GM12878 (cell line): ENCODE measurements at regions not wholly inside any gene's neighbourhood (a gene's known extent, or its start where the extent isn't known, plus 50 kb on each side); places are given as distances from the start of the nearest gene placed in this dataset.

ENCODE experiments used
- ATAC-seq: fragments of 200-7000 bp; cut with Tn5 transposase; 3 replicates; pipeline ENCODE4 v1.9.1; 2020; ENCODE audit warnings: mild to moderate bottlenecking, moderate library complexity
- BruUV-seq: library from RNA; stranded (reverse); fragments of 400-500 nt; replicated peaks from 2 replicates; lab custom pipeline; 2021; lab: Mats Ljungman, UMichigan
- CTCF ChIA-PET: fragments of 300-600 bp; sonication (Branson Sonifier 250); formaldehyde crosslinking; extraction: SDS; loops from one replicate; lab custom pipeline; 2021; ENCODE audit warnings: inconsistent platforms; lab: Yijun Ruan, JAX
- POLR2A ChIA-PET: fragments of 350-600 bp; formaldehyde crosslinking; extraction: SDS; loops from one replicate; lab custom pipeline; 2021; ENCODE audit warnings: inconsistent platforms; lab: Charles Lee
- RAD21 ChIA-PET: fragments of 300-600 bp; sonication (Branson Sonifier 250); formaldehyde crosslinking; loops from one replicate; lab custom pipeline; 2023; ENCODE audit warnings: antibody characterized with exemption; ENCODE audit not compliant: unreplicated experiment; lab: Charles Lee
- SMC1A ChIA-PET: fragments of 300-600 bp; sonication (Branson Sonifier 250); formaldehyde crosslinking; loops from one replicate; lab custom pipeline; 2023; ENCODE audit not compliant: unreplicated experiment, uncharacterized antibody; lab: Charles Lee
- DNase-seq: peaks from one replicate; pipeline ENCODE4 v3.0.0-alpha.2; 2011; ENCODE audit warnings: low read depth, low spot score
- FAIRE-seq: peaks from 3 replicates; lab custom pipeline; 2011; peaks lifted over from hg19 to GRCh38; lab: Jason Lieb, UNC
- H2AFZ ChIP-seq: 2 replicates; pipeline ENCODE4 v1.6.0; 2011; ENCODE audit warnings: low read depth, low read length, control low read depth; ENCODE audit not compliant: control insufficient read depth
- H3K27ac ChIP-seq: 2 replicates; pipeline ENCODE4 v1.5.1; 2011; ENCODE audit warnings: control low read depth; ENCODE audit not compliant: control insufficient read depth, insufficient read depth
- H3K27me3 ChIP-seq, 2 experiments: replicated peaks in 1 of 2; 2 replicates each; pipeline versions ENCODE4 v1.6.0 to v1.6.1; 2011; ENCODE audit warnings: low read length in 1 of 2; ENCODE audit not compliant: control insufficient read depth in 2 of 2, insufficient read depth in 2 of 2
- H3K36me3 ChIP-seq, 2 experiments: 2 replicates each; pipeline ENCODE4 v1.5.1; 2011; ENCODE audit warnings: low read length in 1 of 2; ENCODE audit not compliant: control insufficient read depth in 2 of 2, insufficient read depth in 2 of 2
- H3K4me1 ChIP-seq: 2 replicates; pipeline ENCODE4 v1.6.1; 2011; ENCODE audit warnings: mild to moderate bottlenecking, low read length, moderate library complexity, mixed read lengths; ENCODE audit not compliant: control insufficient read depth, insufficient read depth
- H3K4me2 ChIP-seq: 2 replicates; pipeline ENCODE4 v1.6.0; 2011; ENCODE audit warnings: control low read depth; ENCODE audit not compliant: control insufficient read depth, insufficient read depth
- H3K4me3 ChIP-seq: fragments of 200-600 bp; sonication (generic); 2 replicates; pipeline ENCODE4 v1.5.1; 2016
- H3K79me2 ChIP-seq: 2 replicates; pipeline ENCODE4 v1.6.0; 2011; ENCODE audit warnings: low read length; ENCODE audit not compliant: control insufficient read depth, insufficient read depth
- H3K9ac ChIP-seq: 2 replicates; pipeline ENCODE4 v1.8.0; 2011; ENCODE audit warnings: low read length, control low read depth, mixed read lengths; ENCODE audit not compliant: control insufficient read depth, insufficient read depth
- H3K9me3 ChIP-seq: replicated peaks from 3 replicates; pipeline ENCODE4 v1.5.1; 2011; ENCODE audit warnings: mild to moderate bottlenecking, low read length; ENCODE audit not compliant: control insufficient read depth, insufficient read depth
- H4K20me1 ChIP-seq: 2 replicates; pipeline ENCODE4 v1.6.0; 2011; ENCODE audit not compliant: control insufficient read depth, insufficient read depth
- PML ChIP-seq: IDR thresholded peaks from 2 replicates; pipeline ENCODE4 v1.6.1; 2012; ENCODE audit warnings: low read length, inconsistent platforms
- POLR2AphosphoS5 ChIP-seq: IDR thresholded peaks from 2 replicates; pipeline ENCODE4 v1.6.1; 2011; ENCODE audit warnings: mild to moderate bottlenecking, low read length, inconsistent platforms
- ZNF592 ChIP-seq: fragments of 450-650 bp; IDR thresholded peaks from 2 replicates; pipeline ENCODE4 v1.6.1; 2017; ENCODE audit warnings: mild to moderate bottlenecking, moderate library complexity
- WGBS: methylation state at CpG from one replicate; pipeline ENCODE4 v1.1.6; 2016; ENCODE audit warnings: low lambda C conversion rate; ENCODE audit not compliant: insufficient replicate concordance, insufficient coverage; ENCODE audit errors: missing lambda C conversion rate; 5-methylcytosine and 5-hydroxymethylcytosine counted together
- in situ Hi-C: fragments of 300-500 bp; cut with MboI; formaldehyde crosslinking; loops from 9 replicates; pipeline ENCODE4 v1.14.3; 2018; ENCODE audit warnings: mixed read lengths
- intact Hi-C: fragments of 100-400 bp; cut with micrococcal nuclease; formaldehyde crosslinking; loops from one replicate; pipeline ENCODE4 v1.14.2; 2022; ENCODE audit not compliant: unreplicated experiment

- TF ChIP-seq POLR2AphosphoS5 (no peak), ZNF592 (no peak)
Measured at GRCh38 chr7:51785876-51786275, 469.3 kb upstream of the COBL start (continued).

- SMC1A ChIA-PET = interaction anchor here (0.7 kb wide), 1 partner anchor 44 kb away, joined by 3 read pairs; no protein-coding TSS in a partner anchor
- no peaks in the 10 kb centered on the region for H4K20me1 ChIP-seq
- CTCF ChIA-PET = no interaction called here
- RAD21 ChIA-PET = no interaction called here
- in situ Hi-C loops = no loop called here
- H3K27ac ChIP-seq = no peak overlapping the region
- FAIRE-seq = no peak
- 0% methylated on average over 4 of the region's 4 CpGs for WGBS
- POLR2A ChIA-PET = no interaction called here
- no peaks in the 10 kb centered on the region for H3K36me3 ChIP-seq
- no peaks in the 10 kb centered on the region for H3K4me1 ChIP-seq
- intact Hi-C loops = no loop called here
- no peak for DNase-seq
- ATAC-seq = no peak
- BruUV-seq = no TSS peak
- H3K9me3 ChIP-seq = no peaks in the 10 kb centered on the region
- H2AFZ ChIP-seq = no peak overlapping the region
- H3K79me2 ChIP-seq = no peaks in the 10 kb centered on the region
- H3K9ac ChIP-seq = no peak overlapping the region
- H3K4me2 ChIP-seq = no peak overlapping the region
- H3K27me3 ChIP-seq = no peaks in the 10 kb centered on the region
- no peak for TF ChIP-seq PML
- H3K4me3 ChIP-seq = no peak overlapping the region
Measured at GRCh38 chr7:51785171-51785570, 468.6 kb upstream of the COBL start.
